ENCODE measurements at regions not wholly inside any gene's neighbourhood (a gene's known extent, or its start where the extent isn't known, plus 50 kb on each side); places are given as distances from the start of the nearest gene placed in this dataset.

- DNase-seq (ENCODE audit: low spot score), result no peak
These were observed 100.8 kb upstream of the CDH5 start for GRCh38 chr16:66265556-66266141.

- DNase-seq (ENCODE audit: low spot score), result no peak
These were observed 101.5 kb upstream of the CDH5 start for GRCh38 chr16:66265048-66265415.

GRCh38 chr16:66264311-66265047 is 102.0 kb upstream of the CDH5 start:
- DNase-seq (ENCODE audit: low spot score), result no peak

- no peak for DNase-seq (ENCODE audit: low spot score)
These were observed 102.5 kb upstream of the CDH5 start for GRCh38 chr16:66263973-66264310.

- no peak for DNase-seq (ENCODE audit: low spot score)
These were observed 103.1 kb upstream of the CDH5 start for GRCh38 chr16:66263168-66263972.

- DNase-seq (ENCODE audit: low spot score), result no peak
These were observed 104.0 kb upstream of the CDH5 start for GRCh38 chr16:66262253-66263167.

- DNase-seq (ENCODE audit: low spot score), result no peak
These were observed 104.7 kb upstream of the CDH5 start for GRCh38 chr16:66261826-66262225.

- DNase-seq (ENCODE audit: low spot score), result no peak
These were observed 105.8 kb upstream of the CDH5 start for GRCh38 chr16:66260522-66261254.

GRCh38 chr16:66258916-66259845 is 107.3 kb upstream of the CDH5 start:
- no peak for DNase-seq (ENCODE audit: low spot score)

GRCh38 chr16:66256919-66257318 is 109.6 kb upstream of the CDH5 start:
- DNase-seq (ENCODE audit: low spot score), result no peak

GRCh38 chr16:66255647-66256046 is 110.8 kb upstream of the CDH5 start:
- no peak for DNase-seq (ENCODE audit: low spot score)

- no peak for DNase-seq (ENCODE audit: low spot score)
These were observed 111.7 kb upstream of the CDH5 start for GRCh38 chr16:66254751-66255150.

- DNase-seq (ENCODE audit: low spot score), result no peak
These were observed 112.4 kb upstream of the CDH5 start for GRCh38 chr16:66254106-66254505.

GRCh38 chr16:66251476-66252160 is 114.9 kb upstream of the CDH5 start:
- no peak for DNase-seq (ENCODE audit: low spot score)

GRCh38 chr16:66250686-66251431 is 115.6 kb upstream of the CDH5 start:
- DNase-seq (ENCODE audit: low spot score), result no peak

- DNase-seq (ENCODE audit: low spot score), result no peak
These were observed 118.7 kb upstream of the CDH5 start for GRCh38 chr16:66247516-66248481.

- no peak for DNase-seq (ENCODE audit: low spot score)
These were observed 120.6 kb upstream of the CDH5 start for GRCh38 chr16:66245868-66246267.

- DNase-seq (ENCODE audit: low spot score), result no peak
These were observed 121.4 kb upstream of the CDH5 start for GRCh38 chr16:66245072-66245471.
